ENCODE measurements at regions not wholly inside any gene's neighbourhood (a gene's known extent, or its start where the extent isn't known, plus 50 kb on each side); places are given as distances from the start of the nearest gene placed in this dataset.

- no peaks in the 10 kb centered on the region for H3K4me1 Mint-ChIP-seq (ENCODE audit: unreplicated experiment)
- no peak overlapping the region for H3K4me3 Mint-ChIP-seq
- no peaks in the 10 kb centered on the region for H3K36me3 Mint-ChIP-seq
- no peak for DNase-seq (ENCODE audit: extremely low spot score, unreplicated experiment)
- H3K27me3 Mint-ChIP-seq, result no peaks in the 10 kb centered on the region
- H3K9me3 Mint-ChIP-seq, result peaks cover 15% of the 10 kb centered on the region
- no peak for TF ChIP-seq CTCF (conservative IDR thresholded peaks at IDR 0.05)
- no peak overlapping the region for H3K27ac Mint-ChIP-seq
These were observed 87.8 kb upstream of the SLC1A1 start for GRCh38 chr9:4402501-4402900.

GRCh38 chr9:4400731-4401130, 89.5 kb upstream of the SLC1A1 start:
- no peaks in the 10 kb centered on the region for H3K27me3 Mint-ChIP-seq
- no peaks in the 10 kb centered on the region for H3K4me1 Mint-ChIP-seq (ENCODE audit: unreplicated experiment)
- H3K4me3 Mint-ChIP-seq, result no peak overlapping the region
- H3K9me3 Mint-ChIP-seq, result peaks cover 11% of the 10 kb centered on the region
- no peak for DNase-seq (ENCODE audit: extremely low spot score, unreplicated experiment)
- no peak for TF ChIP-seq CTCF (conservative IDR thresholded peaks at IDR 0.05)
- H3K36me3 Mint-ChIP-seq, result no peaks in the 10 kb centered on the region
- H3K27ac Mint-ChIP-seq, result no peak overlapping the region

GRCh38 chr9:4397917-4398316, 92.4 kb upstream of the SLC1A1 start:
- DNase-seq (ENCODE audit: extremely low spot score, unreplicated experiment), result no peak
- Mint-ChIP-seq H3K36me3 (no peaks in the 10 kb centered on the region), H3K27me3 (no peaks in the 10 kb centered on the region), H3K9me3 (peaks cover 10% of the 10 kb centered on the region), H3K27ac (no peak overlapping the region), H3K4me1 (ENCODE audit: unreplicated experiment) (no peaks in the 10 kb centered on the region), H3K4me3 (no peak overlapping the region)
- no peak for TF ChIP-seq CTCF (conservative IDR thresholded peaks at IDR 0.05)

- Mint-ChIP-seq H3K27ac (no peak overlapping the region), H3K27me3 (peaks cover 4% of the 10 kb centered on the region), H3K9me3 (no peaks in the 10 kb centered on the region), H3K4me3 (no peak overlapping the region), H3K36me3 (no peaks in the 10 kb centered on the region), H3K4me1 (ENCODE audit: unreplicated experiment) (no peaks in the 10 kb centered on the region)
- DNase-seq (ENCODE audit: extremely low spot score, unreplicated experiment), result no peak
- TF ChIP-seq CTCF (conservative IDR thresholded peaks at IDR 0.05), result no peak
These were observed 94.1 kb upstream of the GLIS3 start for GRCh38 chr9:4393806-4394523.

- peaks cover 4% of the 10 kb centered on the region for H3K27me3 Mint-ChIP-seq
- no peak overlapping the region for H3K27ac Mint-ChIP-seq
- H3K36me3 Mint-ChIP-seq, result no peaks in the 10 kb centered on the region
- DNase-seq (ENCODE audit: extremely low spot score, unreplicated experiment), result no peak
- no peaks in the 10 kb centered on the region for H3K4me1 Mint-ChIP-seq (ENCODE audit: unreplicated experiment)
- no peak overlapping the region for H3K4me3 Mint-ChIP-seq
- no peak for TF ChIP-seq CTCF (conservative IDR thresholded peaks at IDR 0.05)
- H3K9me3 Mint-ChIP-seq, result no peaks in the 10 kb centered on the region
These were observed 89.9 kb upstream of the GLIS3 start for GRCh38 chr9:4389755-4390154.

All from type B pancreatic cell (in vitro differentiated cells).